Right hindlimb (tissue), 1 donor: ENCODE measurements at regions not wholly inside any gene's neighbourhood (a gene's known extent, or its start where the extent isn't known, plus 50 kb on each side); places are given as distances from the start of the nearest gene placed in this dataset.
A peak's percentile ranks its signal among the peaks of the same experiment; 100 is the strongest.

Source experiments
- DNase-seq: peaks from one replicate; pipeline ENCODE4 v3.0.0-alpha.2; 2018

- DNase-seq, result no peak
Observed at GRCh38 chr2:23127465-23127864, 257.5 kb upstream of the KLHL29 start.

GRCh38 chr2:23128684-23129292, 256.2 kb upstream of the KLHL29 start:
- DNase-seq, result no peak

DNA sequence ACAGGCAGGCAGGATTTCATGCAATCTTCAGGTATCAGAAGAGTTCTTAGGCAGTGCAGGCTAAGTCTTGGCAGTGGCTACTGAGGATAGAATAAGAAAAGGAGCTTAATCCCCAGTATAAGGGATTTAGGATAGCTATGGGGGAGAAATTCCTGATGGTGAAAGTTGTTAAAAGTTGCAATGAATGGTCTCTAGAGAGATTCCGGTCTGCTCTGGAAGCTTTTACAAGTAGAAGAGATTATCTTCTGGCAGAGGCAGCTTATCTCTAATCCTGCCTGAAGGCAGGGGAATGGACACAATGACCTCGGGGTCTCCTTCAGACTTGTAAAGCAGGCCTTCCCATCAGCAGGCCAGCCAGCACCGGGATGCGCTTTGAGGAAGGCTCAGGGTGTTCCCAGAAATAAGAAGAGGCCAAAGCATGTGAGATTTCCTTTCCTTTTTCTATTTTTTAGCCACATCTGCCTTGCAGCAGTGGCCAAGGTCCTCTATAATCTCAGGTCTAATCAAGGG, 253.9 kb upstream of the KLHL29 start:
- no peak for DNase-seq

GRCh38 chr2:23132000-23132399, 253.0 kb upstream of the KLHL29 start:
- DNase-seq, result no peak

DNA sequence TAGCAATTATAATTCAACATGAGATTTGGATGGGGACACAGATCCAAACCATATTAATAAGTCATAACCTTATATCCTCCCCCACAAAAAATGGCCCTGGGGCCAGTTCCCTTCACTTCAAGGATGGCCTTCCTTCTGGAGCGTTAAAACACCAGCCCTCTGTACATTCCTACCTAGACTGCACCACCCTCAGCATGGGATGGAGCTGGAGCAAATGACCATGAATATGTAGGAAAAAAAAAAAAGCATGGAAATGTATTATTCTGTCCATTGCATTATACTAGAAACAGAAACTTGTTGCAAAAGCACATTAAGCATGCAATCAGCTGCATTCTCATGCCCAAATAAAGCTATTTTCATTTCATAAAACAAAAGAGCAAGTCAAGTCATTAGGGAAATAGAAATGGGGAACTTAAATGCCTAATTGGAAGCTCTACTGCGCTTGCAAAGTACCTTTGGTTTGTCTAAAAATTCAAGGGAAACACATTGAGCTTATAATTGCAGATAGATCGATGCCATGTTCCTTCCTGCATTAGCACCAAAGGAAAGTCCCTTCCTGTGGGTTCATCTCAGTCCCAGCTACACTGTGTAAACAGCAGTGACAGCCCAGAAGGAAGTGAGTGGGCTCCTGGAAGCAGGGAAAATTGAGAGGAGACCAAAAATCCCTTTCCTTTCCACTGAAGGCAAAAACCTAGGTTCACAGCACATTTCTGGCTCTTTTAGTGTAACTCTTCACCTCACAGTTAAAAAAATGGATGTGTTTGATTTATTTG, 252.0 kb upstream of the KLHL29 start:
- DNase-seq, result no peak

- DNase-seq, result no peak
Observed at GRCh38 chr2:23134726-23135125, 250.3 kb upstream of the KLHL29 start.

- DNase-seq, result peak; percentile 31
Observed at GRCh38 chr2:23135481-23136100, 249.4 kb upstream of the KLHL29 start.

DNA sequence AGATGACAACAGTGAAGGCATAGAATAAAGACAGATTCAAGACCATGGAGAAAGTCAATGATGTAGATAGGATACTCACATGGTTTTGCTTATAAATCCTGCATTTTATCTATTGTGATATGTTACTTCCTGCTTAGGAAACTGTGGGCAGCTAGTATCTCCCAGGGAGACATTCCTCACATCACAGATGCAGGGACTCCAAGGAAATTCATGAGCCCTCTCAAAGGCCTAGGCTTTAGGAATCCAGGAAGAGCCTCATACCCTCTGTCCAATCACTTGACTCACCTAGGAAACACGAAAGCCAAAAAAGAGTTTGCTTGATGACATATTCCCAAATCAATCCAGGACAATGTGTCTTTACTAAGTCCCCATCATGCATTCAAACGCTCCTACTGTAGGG, 247.8 kb upstream of the KLHL29 start:
- DNase-seq, result no peak

- DNase-seq, result no peak
Observed at GRCh38 chr2:23138701-23139100, 246.3 kb upstream of the KLHL29 start.

- no peak for DNase-seq
Observed at GRCh38 chr2:23145460-23145859, 239.5 kb upstream of the KLHL29 start.

- no peak for DNase-seq
Observed at GRCh38 chr2:23146011-23146410, 239.0 kb upstream of the KLHL29 start.

DNA sequence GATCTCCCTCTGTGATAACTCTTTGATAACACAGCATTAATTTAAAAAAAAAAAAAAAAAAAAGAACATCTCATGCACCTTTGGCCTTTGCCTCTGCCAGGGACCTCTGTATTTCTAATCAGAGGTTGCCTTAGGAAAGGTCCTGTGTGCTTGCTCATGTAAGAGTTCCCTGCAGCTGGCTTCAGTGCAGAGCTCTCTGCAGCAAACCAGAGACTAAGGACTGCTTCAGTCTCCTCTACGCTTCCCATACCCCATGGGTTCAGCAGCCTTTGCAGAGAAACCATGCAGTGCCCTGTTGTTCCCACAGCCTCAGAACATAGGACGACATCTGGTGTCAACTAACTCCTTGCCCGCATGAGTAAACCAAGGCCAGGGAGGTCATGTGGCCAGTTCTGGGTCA, 236.6 kb upstream of the KLHL29 start:
- DNase-seq, result no peak

- DNase-seq, result no peak
Observed at GRCh38 chr2:23149777-23150176, 235.2 kb upstream of the KLHL29 start.

- no peak for DNase-seq
Observed at GRCh38 chr2:23153484-23153883, 231.5 kb upstream of the KLHL29 start.

DNA sequence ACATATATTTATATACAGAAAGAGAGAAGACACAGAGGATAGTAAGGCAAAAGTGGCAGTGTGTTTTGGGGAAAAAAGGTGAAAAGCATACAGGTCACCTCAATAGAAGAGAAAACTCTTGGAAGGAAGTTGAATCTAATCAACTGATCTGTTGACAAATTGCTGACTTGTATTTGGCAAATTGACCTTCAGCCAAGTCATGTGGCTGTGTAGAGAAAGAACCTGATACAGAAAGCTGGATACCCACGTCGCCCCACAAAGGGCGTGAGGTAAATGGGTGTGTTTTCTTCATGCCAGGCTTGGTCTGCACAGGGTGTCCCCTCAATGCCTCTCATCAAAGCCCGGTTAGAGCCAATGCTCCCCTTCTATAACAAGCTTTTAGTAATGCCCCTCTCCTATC, 230.0 kb upstream of the KLHL29 start:
- no peak for DNase-seq

- peak; percentile 21 for DNase-seq
Observed at GRCh38 chr2:23157812-23158211, 227.2 kb upstream of the KLHL29 start.

GRCh38 chr2:23158306-23158705, 226.7 kb upstream of the KLHL29 start:
- DNase-seq, result no peak

DNA sequence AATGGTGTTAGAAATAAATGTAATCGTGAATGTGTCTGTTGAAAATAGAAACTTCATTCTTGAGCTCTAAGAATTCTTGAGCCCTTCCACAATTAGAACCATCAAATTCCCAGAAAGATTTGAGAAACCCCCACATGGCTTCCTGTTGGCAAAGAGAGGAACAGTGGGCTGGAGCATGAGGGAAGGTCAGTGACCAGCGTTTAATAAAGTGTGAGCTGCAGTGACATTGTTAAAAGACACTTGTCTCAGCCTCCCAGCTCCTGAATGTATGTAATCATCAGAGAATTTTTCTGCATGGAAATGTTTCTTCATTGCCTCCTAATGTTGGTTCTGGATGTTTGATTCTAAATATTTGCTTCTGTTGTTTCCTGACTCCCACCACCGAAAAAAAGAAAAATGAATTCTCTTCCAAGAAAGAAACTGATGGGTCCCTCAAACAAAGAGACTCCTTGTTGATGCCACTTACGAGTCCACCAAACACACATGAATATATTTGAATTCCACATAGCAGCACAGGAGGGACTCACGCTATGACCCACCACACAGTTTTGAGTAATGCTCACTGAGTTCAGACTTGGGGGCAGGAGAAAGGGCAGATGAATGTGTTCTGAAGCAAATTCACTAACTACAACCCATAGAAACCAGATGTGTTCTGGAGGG, 225.1 kb upstream of the KLHL29 start:
- no peak for DNase-seq

DNA sequence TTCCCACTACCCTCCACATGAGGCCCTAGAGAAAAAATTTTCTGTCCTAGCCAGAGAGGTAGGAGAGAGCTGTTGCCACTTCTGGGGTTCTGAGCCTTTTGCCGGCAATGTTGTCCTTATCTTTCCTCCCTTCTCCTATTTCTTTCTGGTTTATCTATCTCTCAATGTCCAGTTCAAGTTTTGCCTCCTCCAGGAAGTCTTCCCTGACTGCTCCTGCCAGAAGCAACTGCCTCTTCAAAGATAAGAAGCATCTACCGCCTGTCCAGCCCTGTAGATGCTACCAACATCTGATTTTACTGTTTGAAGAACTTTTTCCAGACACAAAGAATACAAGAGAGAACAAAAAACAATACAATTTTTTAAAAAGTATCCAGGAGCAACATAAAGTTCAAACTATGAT, 220.8 kb upstream of the KLHL29 start:
- no peak for DNase-seq

- no peak for DNase-seq
Observed at GRCh38 chr2:23169896-23170295, 215.1 kb upstream of the KLHL29 start.

- DNase-seq, result no peak
Observed at GRCh38 chr2:23171108-23171507, 213.9 kb upstream of the KLHL29 start.

GRCh38 chr2:23178396-23178795, 206.6 kb upstream of the KLHL29 start:
- no peak for DNase-seq

GRCh38 chr2:23183733-23184132, 201.2 kb upstream of the KLHL29 start:
- no peak for DNase-seq
